Osteocyte (in vitro differentiated cells): ENCODE measurements at regions not wholly inside any gene's neighbourhood (a gene's known extent, or its start where the extent isn't known, plus 50 kb on each side); places are given as distances from the start of the nearest gene placed in this dataset.
"Not testable (repeated sequence)": the region's sequence is repeated elsewhere in the genome, so short reads cannot be mapped to it uniquely, and the experiment has no call there.

Experiments
- DNase-seq: peaks from one replicate; pipeline ENCODE4 v3.0.0; 2021; ENCODE audit warnings: mixed read lengths; ENCODE audit not compliant: unreplicated experiment; ENCODE audit errors: extremely low spot score
- H3K27ac Mint-ChIP-seq: one replicate; pipeline ENCODE4 v1.8.0; 2021; ENCODE audit warnings: mild to moderate bottlenecking, mixed read lengths; ENCODE audit not compliant: unreplicated experiment
- H3K27me3 Mint-ChIP-seq: one replicate; pipeline ENCODE4 v1.8.0; 2021; ENCODE audit warnings: mixed read lengths; ENCODE audit not compliant: unreplicated experiment
- H3K36me3 Mint-ChIP-seq: one replicate; pipeline ENCODE4 v1.8.0; 2021; ENCODE audit warnings: mixed read lengths; ENCODE audit not compliant: unreplicated experiment
- H3K4me1 Mint-ChIP-seq: one replicate; pipeline ENCODE4 v1.8.0; 2021; ENCODE audit warnings: mixed read lengths; ENCODE audit not compliant: unreplicated experiment
- H3K4me3 Mint-ChIP-seq: one replicate; pipeline ENCODE4 v1.8.0; 2021; ENCODE audit warnings: mild to moderate bottlenecking, moderate library complexity, mixed read lengths; ENCODE audit not compliant: unreplicated experiment
- H3K9me3 Mint-ChIP-seq: one replicate; pipeline ENCODE4 v1.8.0; 2021; ENCODE audit warnings: mixed read lengths; ENCODE audit not compliant: unreplicated experiment
- TF ChIP-seq, protein P1 (sequence below): fragments of 200-600 bp; sonication (generic); IDR thresholded peaks from 2 replicates; pipeline ENCODE4 v1.5.0; 2021; ENCODE audit warnings: antibody characterized with exemption, mild to moderate bottlenecking, moderate library complexity

DNA sequence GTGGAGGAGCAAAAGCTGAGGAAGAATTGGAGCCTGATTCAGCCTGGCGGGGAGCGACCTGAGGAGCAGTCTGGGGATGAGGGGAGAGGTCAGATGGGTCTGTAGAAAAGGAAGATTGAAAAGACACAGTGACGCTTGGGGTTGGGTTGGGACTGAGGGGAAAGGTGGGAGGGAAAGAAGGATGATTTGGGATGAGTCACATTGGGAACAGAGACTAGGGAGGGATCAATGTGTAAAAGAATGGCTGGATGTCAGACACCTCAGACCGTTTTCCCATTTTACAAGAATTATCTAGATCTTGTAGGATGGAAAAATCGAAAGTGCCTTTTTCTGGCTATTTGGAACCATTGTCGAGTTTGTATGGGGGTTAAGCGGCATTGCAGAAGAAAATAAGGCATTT lies 1076.5 kb downstream of the DNAJB9 start:
- Mint-ChIP-seq H3K4me3 (no peak overlapping the region), H3K4me1 (no peaks in the 10 kb centered on the region), H3K27me3 (no peaks in the 10 kb centered on the region), H3K36me3 (no peaks in the 10 kb centered on the region), H3K9me3 (peaks cover 6% of the 10 kb centered on the region), H3K27ac (no peak overlapping the region)
- TF ChIP-seq, protein P1, sequence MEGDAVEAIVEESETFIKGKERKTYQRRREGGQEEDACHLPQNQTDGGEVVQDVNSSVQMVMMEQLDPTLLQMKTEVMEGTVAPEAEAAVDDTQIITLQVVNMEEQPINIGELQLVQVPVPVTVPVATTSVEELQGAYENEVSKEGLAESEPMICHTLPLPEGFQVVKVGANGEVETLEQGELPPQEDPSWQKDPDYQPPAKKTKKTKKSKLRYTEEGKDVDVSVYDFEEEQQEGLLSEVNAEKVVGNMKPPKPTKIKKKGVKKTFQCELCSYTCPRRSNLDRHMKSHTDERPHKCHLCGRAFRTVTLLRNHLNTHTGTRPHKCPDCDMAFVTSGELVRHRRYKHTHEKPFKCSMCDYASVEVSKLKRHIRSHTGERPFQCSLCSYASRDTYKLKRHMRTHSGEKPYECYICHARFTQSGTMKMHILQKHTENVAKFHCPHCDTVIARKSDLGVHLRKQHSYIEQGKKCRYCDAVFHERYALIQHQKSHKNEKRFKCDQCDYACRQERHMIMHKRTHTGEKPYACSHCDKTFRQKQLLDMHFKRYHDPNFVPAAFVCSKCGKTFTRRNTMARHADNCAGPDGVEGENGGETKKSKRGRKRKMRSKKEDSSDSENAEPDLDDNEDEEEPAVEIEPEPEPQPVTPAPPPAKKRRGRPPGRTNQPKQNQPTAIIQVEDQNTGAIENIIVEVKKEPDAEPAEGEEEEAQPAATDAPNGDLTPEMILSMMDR, result no peak
- DNase-seq, result no peak

DNA sequence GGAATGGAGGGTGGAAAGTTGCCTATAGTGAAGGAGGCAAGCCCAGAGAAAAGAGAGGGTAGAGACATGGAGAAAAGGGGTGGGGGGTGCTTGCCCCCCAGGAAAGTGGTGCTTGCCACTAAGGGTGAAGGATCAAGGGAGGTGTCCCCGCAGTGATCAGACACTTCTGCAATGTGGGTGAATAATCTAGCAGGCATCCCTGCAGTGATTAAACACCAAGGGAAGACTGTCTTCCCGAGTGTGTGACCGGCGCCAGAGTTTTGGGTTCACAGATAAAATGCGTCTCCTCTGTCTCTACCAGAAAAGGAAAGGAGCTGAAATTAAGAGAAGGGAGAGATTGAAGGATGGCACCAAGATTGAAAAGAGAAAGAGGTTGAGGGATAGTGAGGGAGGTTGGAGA lies 1076.9 kb downstream of the DNAJB9 start:
- H3K36me3 Mint-ChIP-seq, H3K4me1 Mint-ChIP-seq, H3K9me3 Mint-ChIP-seq, DNase-seq, H3K4me3 Mint-ChIP-seq, H3K27me3 Mint-ChIP-seq, H3K27ac Mint-ChIP-seq: not testable (repeated sequence)

DNA sequence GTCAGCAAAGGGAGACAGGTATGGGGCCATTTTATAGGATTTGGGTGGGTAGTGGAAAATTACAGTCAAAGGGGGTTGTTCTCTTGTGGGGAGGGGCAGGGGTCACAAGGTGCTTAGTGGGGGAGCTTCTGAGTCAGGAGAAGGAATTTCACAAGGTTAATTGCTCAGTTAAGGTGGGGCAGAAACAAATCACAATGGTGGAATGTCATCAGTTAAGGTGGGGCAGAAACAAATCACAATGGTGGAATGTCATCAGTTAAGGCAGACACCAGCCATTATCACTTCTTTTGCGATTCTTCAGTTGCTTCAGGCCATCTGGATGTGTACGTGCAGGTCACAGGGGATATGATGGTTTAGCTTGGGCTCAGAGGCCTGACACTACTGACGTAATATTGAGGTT lies 1077.6 kb downstream of the DNAJB9 start:
- not testable (repeated sequence) for H3K4me1 Mint-ChIP-seq, H3K27me3 Mint-ChIP-seq, DNase-seq, H3K9me3 Mint-ChIP-seq, H3K27ac Mint-ChIP-seq, H3K36me3 Mint-ChIP-seq, H3K4me3 Mint-ChIP-seq

DNA sequence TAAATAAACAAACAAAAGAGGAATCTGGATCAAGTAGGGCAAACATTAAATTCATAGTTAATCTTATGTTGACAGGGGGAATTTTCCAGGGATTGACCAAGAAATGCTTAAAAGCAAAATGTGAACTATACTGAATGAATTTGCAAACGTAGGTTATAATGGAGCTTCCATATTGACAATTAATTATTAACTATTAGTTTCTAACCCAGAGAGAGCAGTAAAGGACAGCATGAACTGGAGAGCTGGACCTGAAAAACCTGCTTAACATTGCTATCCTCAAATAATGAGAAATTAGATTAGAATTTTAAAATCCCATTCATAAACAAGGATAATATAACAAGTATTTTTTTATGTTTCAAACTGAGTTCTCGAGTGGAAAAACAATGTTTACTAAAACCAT lies 1089.6 kb downstream of the DNAJB9 start:
- Mint-ChIP-seq H3K9me3 (no peaks in the 10 kb centered on the region), H3K27me3 (no peaks in the 10 kb centered on the region), H3K4me3 (no peak overlapping the region), H3K36me3 (no peaks in the 10 kb centered on the region), H3K27ac (no peak overlapping the region), H3K4me1 (no peaks in the 10 kb centered on the region)
- TF ChIP-seq, protein P1, result no peak
- DNase-seq, result no peak

DNA sequence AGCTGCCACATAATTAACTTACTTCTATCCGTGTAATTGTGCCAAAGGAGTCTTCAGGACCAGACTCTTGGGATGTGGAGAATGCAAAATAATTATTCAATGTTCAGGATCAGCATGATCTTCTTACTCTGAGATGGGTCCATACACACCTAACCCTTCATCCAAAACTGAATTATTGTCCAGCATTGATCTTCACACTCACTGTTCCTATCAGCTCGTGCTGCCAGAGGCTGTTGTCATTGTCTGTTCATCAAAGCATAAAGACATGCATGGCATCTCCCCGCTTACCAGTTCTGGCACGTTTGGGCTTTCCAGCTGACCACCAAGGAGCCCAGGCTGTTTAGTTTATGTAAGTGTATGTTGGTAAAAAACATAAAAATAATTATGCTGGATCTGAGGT lies 1090.7 kb downstream of the DNAJB9 start:
- H3K36me3 Mint-ChIP-seq, result no peaks in the 10 kb centered on the region
- no peaks in the 10 kb centered on the region for H3K4me1 Mint-ChIP-seq
- H3K27me3 Mint-ChIP-seq, result no peaks in the 10 kb centered on the region
- no peak overlapping the region for H3K4me3 Mint-ChIP-seq
- H3K27ac Mint-ChIP-seq, result no peak overlapping the region
- DNase-seq, result no peak
- TF ChIP-seq, protein P1, result no peak
- no peaks in the 10 kb centered on the region for H3K9me3 Mint-ChIP-seq

DNA sequence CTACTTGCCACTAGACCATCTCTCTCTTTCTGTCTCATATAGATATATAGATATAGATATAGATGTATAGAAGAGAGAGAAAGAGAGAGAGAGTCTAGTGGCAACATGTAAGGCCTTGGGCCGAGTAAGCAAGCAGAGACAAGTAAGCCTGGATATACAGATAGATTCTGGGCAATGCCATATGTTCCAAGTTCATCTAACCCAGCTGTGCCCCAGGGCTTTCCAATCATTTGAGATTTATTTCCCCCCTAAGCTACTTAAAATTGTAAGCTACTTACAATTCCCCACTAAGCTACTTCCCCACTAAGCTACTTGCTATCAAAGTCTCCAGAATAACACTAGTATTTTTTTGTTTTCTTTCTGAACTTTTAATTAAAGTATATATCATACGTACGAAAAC lies 1094.1 kb downstream of the DNAJB9 start:
- TF ChIP-seq, protein P1, result no peak
- DNase-seq, result no peak
- Mint-ChIP-seq H3K4me3 (no peak overlapping the region), H3K36me3 (no peaks in the 10 kb centered on the region), H3K4me1 (no peaks in the 10 kb centered on the region), H3K27me3 (no peaks in the 10 kb centered on the region), H3K27ac (no peak overlapping the region), H3K9me3 (no peaks in the 10 kb centered on the region)

DNA sequence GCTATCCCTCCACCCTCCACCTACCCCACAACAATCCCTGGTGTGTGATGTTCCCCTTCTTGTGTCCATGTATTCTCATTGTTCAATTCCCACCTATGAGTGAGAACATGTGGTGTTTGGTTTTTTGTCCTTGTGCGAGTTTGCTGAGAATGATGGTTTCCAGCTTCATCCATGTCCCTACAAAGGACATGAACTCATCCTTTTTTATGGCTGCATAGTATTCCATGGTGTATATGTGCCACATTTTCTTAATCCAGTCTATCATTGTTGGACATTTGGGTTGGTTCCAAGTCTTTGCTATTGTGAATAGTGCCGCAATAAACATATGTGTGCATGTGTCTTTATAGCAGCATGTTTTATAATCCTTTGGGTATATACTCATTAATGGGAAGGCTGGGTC lies 1117.6 kb downstream of the DNAJB9 start:
- H3K4me1 Mint-ChIP-seq, H3K9me3 Mint-ChIP-seq, H3K4me3 Mint-ChIP-seq, H3K36me3 Mint-ChIP-seq, H3K27ac Mint-ChIP-seq, H3K27me3 Mint-ChIP-seq, DNase-seq: not testable (repeated sequence)

DNA sequence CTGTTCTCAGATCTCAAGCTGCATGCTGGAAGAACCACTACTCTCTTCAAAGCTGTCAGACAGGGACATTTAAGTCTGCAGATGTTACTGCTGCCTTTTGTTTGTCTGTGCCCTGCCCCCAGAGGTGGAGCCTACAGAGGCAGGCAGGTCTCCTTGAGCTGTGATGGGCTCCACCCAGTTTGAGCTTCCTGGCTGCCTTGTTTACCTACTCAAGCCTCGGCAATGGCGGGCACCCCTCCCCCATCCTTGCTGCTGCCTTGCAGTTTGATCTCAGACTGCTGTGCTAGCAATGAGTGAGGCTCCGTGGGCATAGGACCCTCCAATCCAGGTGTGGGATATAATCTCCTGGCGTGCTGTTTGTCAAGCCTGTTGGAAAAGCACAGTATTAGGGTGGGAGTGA lies 1122.9 kb downstream of the DNAJB9 start:
- not testable (repeated sequence) for H3K36me3 Mint-ChIP-seq, H3K27ac Mint-ChIP-seq, H3K4me1 Mint-ChIP-seq, DNase-seq, H3K27me3 Mint-ChIP-seq, H3K4me3 Mint-ChIP-seq
- peaks cover 38% of the 10 kb centered on the region for H3K9me3 Mint-ChIP-seq
